ENCODE measurements at regions not wholly inside any gene's neighbourhood (a gene's known extent, or its start where the extent isn't known, plus 50 kb on each side); places are given as distances from the start of the nearest gene placed in this dataset.

- TF ChIP-seq, protein P1, sequence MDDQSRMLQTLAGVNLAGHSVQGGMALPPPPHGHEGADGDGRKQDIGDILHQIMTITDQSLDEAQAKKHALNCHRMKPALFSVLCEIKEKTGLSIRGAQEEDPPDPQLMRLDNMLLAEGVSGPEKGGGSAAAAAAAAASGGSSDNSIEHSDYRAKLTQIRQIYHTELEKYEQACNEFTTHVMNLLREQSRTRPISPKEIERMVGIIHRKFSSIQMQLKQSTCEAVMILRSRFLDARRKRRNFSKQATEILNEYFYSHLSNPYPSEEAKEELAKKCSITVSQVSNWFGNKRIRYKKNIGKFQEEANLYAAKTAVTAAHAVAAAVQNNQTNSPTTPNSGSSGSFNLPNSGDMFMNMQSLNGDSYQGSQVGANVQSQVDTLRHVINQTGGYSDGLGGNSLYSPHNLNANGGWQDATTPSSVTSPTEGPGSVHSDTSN (IDR thresholded peaks at IDR 0.05): no peak
- TF ChIP-seq JUNB (IDR thresholded peaks at IDR 0.05): no peak
- TF ChIP-seq POLR2A (IDR thresholded peaks at IDR 0.05; ENCODE audit: low read length): no peak
- TF ChIP-seq ESRRA (IDR thresholded peaks at IDR 0.05; ENCODE audit: borderline replicate concordance, low read length): no peak
These were observed 78.4 kb upstream of the MEX3C start (continued) for GRCh38 chr18:51275712-51276476.

DNA sequence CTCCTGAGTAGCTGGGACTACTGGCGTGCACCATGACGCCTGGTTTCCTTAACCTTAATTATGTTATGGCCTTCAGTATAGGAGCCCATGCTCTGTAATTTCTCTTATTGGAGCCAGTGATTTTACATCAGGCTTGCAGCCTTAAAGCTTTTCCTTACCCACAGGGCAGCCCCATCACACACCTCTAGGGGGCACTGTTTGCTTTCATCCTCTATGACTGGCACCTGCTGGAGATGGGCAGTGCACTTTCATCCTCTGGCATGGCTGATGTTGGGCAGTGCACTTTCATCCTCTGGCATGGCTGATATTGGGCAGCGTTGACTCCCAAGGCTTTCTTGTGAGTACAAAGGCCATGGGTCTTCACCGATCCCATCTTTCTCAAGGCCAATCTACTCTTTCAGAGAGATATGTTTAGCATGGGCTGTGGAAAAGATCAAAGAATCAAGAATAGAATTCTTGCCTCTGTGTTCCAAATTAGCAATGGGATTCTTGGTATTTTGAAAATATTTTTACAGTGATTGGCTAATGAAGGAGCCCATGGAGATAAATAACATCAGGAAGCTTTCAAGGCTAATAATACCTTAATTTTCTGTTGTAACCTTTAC is 80.7 kb upstream of the MEX3C start:
- FAIRE-seq: no peak
- ChIA-PET CTCF (interaction anchor here (0.8 kb wide), 1 partner anchor 8 kb away, joined by 5 read pairs; no protein-coding TSS in a partner anchor), POLR2A (no interaction called here)
- Histone ChIP-seq H3K9me3 (no peaks in the 10 kb centered on the region), H3K27ac (no peak overlapping the region), H3K4me3 (no peak overlapping the region), H3K4me2 (no peak overlapping the region), H3K4me1 (no peaks in the 10 kb centered on the region)
- peak; percentile 73 to 92; a peak in 5 of 6 replicates for ATAC-seq
- WGBS (ENCODE audit: missing lambda C conversion rate): 47% methylated on average over 4 of the region's 4 CpGs
- peak; percentile 21 to 57 for DNase-seq (ENCODE audit: low read depth in 1 of 2, low spot score in 1 of 2)
- peak; percentile 65 for TF ChIP-seq RAD21 (conservative IDR thresholded peaks at IDR 0.05 in 1 of 2, IDR thresholded peaks at IDR 0.05 in 1 of 2)
- TF ChIP-seq EHMT2 (IDR thresholded peaks at IDR 0.05; ENCODE audit: low read depth): no peak
- TF ChIP-seq, protein P2, sequence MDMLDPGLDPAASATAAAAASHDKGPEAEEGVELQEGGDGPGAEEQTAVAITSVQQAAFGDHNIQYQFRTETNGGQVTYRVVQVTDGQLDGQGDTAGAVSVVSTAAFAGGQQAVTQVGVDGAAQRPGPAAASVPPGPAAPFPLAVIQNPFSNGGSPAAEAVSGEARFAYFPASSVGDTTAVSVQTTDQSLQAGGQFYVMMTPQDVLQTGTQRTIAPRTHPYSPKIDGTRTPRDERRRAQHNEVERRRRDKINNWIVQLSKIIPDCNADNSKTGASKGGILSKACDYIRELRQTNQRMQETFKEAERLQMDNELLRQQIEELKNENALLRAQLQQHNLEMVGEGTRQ (IDR thresholded peaks at IDR 0.05): no peak
- TF ChIP-seq HOXB13 (CRISPR knock-in tag; IDR thresholded peaks at IDR 0.05; ENCODE audit: low read depth): no peak
- TF ChIP-seq SMC3 (IDR thresholded peaks at IDR 0.05): peak; percentile 46; the same call in 1 of the 3 replicates
- TF ChIP-seq, protein P1 (IDR thresholded peaks at IDR 0.05): no peak
- TF ChIP-seq HMGXB4 (CRISPR knock-in tag; IDR thresholded peaks at IDR 0.05; ENCODE audit: borderline replicate concordance): no peak
- no peak for TF ChIP-seq ZFP36 (IDR thresholded peaks at IDR 0.05; ENCODE audit: borderline replicate concordance, partially characterized antibody)
- TF ChIP-seq ESRRA (IDR thresholded peaks at IDR 0.05; ENCODE audit: borderline replicate concordance, low read length): no peak
- TF ChIP-seq JUNB (IDR thresholded peaks at IDR 0.05): no peak
- TF ChIP-seq CTCF (IDR thresholded peaks at IDR 0.05): peak; percentile 57

DNA sequence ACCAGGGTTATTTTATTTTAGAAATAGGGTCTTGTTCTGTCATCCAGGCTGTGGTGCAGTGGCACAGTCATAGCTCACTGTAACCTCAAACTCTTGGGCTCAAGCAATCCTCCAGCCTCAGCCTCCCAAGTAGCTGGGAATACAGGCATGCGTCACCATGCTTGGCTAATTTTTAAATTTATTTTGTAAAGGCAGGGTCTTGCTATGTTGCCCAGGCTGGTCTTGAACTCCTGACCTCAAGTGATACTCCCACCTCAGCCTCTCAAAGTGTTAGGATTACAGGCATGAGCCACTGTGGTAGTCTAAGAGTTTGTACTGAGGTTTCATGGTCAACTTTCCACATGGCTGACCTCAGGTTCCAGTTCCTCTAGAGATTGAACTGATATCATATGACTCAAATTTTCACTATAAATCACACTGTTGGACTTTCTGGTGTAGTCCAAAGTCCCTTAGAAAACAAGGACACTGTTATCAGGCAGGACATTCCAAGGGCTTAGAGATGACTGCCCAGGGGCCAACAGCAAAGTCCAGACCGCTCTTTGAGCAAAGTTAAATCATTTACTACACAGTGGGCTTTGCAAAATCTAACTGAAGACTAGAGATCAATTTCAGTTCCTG is 82.0 kb upstream of the MEX3C start:
- CTCF ChIA-PET: interaction anchor here (1.5 kb wide), 1 partner anchor 44 kb away, joined by 4 read pairs; no protein-coding TSS in a partner anchor
- Histone ChIP-seq H3K27ac (no peak overlapping the region), H3K4me3 (no peak overlapping the region), H3K4me2 (no peak overlapping the region), H3K9me3 (no peaks in the 10 kb centered on the region), H3K4me1 (no peaks in the 10 kb centered on the region)
- ATAC-seq: no peak
- DNase-seq (ENCODE audit: low read depth in 1 of 2, low spot score in 1 of 2): no peak
- POLR2A ChIA-PET: no interaction called here
- no peak for FAIRE-seq
- 100% methylated on average over 1 of the region's 2 CpGs for WGBS (ENCODE audit: missing lambda C conversion rate)
- TF ChIP-seq NFE2L2 (conservative IDR thresholded peaks at IDR 0.05; ENCODE audit: low read length) (no peak), JUNB (IDR thresholded peaks at IDR 0.05) (no peak), POLR2AphosphoS2 (conservative IDR thresholded peaks at IDR 0.05; ENCODE audit: low read length) (no peak), FOSB (CRISPR knock-in tag; IDR thresholded peaks at IDR 0.05) (no peak), SMC3 (IDR thresholded peaks at IDR 0.05) (no peak), EHMT2 (IDR thresholded peaks at IDR 0.05; ENCODE audit: low read depth) (no peak), TP53 (CRISPR knock-in tag; IDR thresholded peaks at IDR 0.05) (no peak), PHF8 (IDR thresholded peaks at IDR 0.05; ENCODE audit: borderline replicate concordance, low read depth) (no peak), HOXB5 (CRISPR knock-in tag; IDR thresholded peaks at IDR 0.05) (no peak), MAFK (IDR thresholded peaks at IDR 0.05; ENCODE audit: partially characterized antibody) (no peak), NR3C1 (IDR thresholded peaks at IDR 0.05) (no peak), BHLHE40 (IDR thresholded peaks at IDR 0.05; ENCODE audit: low read depth, low read length) (no peak)
- TF ChIP-seq, protein P1 (IDR thresholded peaks at IDR 0.05): no peak
- TF ChIP-seq, protein P3, sequence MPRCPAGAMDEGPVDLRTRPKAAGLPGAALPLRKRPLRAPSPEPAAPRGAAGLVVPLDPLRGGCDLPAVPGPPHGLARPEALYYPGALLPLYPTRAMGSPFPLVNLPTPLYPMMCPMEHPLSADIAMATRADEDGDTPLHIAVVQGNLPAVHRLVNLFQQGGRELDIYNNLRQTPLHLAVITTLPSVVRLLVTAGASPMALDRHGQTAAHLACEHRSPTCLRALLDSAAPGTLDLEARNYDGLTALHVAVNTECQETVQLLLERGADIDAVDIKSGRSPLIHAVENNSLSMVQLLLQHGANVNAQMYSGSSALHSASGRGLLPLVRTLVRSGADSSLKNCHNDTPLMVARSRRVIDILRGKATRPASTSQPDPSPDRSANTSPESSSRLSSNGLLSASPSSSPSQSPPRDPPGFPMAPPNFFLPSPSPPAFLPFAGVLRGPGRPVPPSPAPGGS (IDR thresholded peaks at IDR 0.05): no peak

All from A549 (cell line).